ENCODE measurements at regions not wholly inside any gene's neighbourhood (a gene's known extent, or its start where the extent isn't known, plus 50 kb on each side); places are given as distances from the start of the nearest gene placed in this dataset.
A peak's percentile ranks its signal among the peaks of the same experiment; 100 is the strongest.

DNA sequence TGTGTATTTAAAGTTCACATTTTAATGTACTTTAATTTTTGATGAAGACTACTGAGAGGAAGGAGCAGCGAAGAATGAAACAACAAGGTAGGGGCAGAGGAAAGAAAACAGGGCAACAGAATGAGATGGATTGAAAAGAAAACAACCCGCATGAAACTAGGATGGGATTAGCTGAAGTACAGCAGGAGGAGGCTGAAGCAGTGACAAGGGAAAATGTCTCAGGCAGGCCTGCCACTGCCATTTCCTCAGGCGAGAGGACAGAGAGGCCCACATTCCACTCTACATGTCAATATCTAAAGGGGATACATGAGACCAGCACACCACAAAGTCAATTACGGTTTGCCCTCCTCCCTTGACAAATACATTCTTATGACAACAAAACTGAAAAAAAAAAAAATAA lies 1703.2 kb downstream of the EFNB2 start:
- H3K27ac ChIP-seq: no peak overlapping the region
- TF ChIP-seq, protein P1, sequence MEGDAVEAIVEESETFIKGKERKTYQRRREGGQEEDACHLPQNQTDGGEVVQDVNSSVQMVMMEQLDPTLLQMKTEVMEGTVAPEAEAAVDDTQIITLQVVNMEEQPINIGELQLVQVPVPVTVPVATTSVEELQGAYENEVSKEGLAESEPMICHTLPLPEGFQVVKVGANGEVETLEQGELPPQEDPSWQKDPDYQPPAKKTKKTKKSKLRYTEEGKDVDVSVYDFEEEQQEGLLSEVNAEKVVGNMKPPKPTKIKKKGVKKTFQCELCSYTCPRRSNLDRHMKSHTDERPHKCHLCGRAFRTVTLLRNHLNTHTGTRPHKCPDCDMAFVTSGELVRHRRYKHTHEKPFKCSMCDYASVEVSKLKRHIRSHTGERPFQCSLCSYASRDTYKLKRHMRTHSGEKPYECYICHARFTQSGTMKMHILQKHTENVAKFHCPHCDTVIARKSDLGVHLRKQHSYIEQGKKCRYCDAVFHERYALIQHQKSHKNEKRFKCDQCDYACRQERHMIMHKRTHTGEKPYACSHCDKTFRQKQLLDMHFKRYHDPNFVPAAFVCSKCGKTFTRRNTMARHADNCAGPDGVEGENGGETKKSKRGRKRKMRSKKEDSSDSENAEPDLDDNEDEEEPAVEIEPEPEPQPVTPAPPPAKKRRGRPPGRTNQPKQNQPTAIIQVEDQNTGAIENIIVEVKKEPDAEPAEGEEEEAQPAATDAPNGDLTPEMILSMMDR (IDR thresholded peaks at IDR 0.05; ENCODE audit: low read depth, low read length): no peak
- H3K4me3 ChIP-seq (ENCODE audit: low read depth, low read length): no peak overlapping the region
- H3K9me3 ChIP-seq (ENCODE audit: severe bottlenecking): no peaks in the 10 kb centered on the region
- no peaks in the 10 kb centered on the region for H3K36me3 ChIP-seq
- DNase-seq: no peak
- no peaks in the 10 kb centered on the region for H3K27me3 ChIP-seq (ENCODE audit: insufficient read depth, low read depth, severe bottlenecking)

DNA sequence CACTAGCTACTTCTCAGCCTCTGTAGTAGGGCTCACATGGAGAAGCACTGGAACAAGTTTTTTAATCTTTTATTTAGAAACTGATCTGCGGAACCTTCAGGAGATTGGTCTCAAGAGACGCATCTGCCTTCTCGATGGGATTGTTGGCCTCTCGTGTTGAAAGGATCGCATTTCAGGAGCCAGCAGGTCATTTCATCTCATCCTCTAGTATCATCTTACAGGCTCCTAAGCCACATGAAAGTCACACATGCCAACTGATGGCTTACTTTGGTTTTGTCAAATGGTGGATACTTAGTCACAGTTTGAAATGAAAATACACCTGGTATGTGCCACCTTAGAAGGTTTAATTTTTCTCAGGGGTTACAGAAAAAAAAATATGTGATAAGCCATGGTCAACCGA lies 1703.6 kb downstream of the EFNB2 start:
- Histone ChIP-seq H3K36me3 (no peaks in the 10 kb centered on the region), H3K4me3 (ENCODE audit: low read depth, low read length) (no peak overlapping the region), H3K9me3 (ENCODE audit: severe bottlenecking) (no peaks in the 10 kb centered on the region), H3K27ac (no peak overlapping the region), H3K27me3 (ENCODE audit: insufficient read depth, low read depth, severe bottlenecking) (no peaks in the 10 kb centered on the region)
- TF ChIP-seq, protein P1 (IDR thresholded peaks at IDR 0.05; ENCODE audit: low read depth, low read length): no peak
- peak; percentile 65 for DNase-seq

DNA sequence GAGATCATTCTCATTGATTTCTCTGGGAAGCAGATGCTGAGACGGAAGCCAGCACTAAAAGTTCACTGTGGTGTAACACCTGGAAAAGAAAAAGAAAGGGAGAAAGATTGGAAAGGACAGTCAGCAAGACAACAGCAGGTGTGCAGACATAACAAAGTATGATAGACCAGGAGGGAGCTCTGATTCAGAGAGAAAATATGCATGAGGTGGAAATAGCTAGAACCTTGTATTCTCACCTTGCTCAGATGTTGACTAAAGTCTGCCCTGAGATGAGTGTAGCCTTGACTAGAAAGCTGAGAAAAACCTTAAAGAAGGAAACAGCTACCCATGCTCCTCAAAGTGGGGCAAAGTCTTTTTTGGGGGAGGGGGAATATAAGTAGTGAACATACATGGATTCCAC lies 1711.8 kb downstream of the EFNB2 start:
- TF ChIP-seq, protein P1 (IDR thresholded peaks at IDR 0.05; ENCODE audit: low read depth, low read length): no peak
- H3K36me3 ChIP-seq: no peaks in the 10 kb centered on the region
- H3K27ac ChIP-seq: no peak overlapping the region
- H3K9me3 ChIP-seq (ENCODE audit: severe bottlenecking): peaks cover 2% of the 10 kb centered on the region
- H3K27me3 ChIP-seq (ENCODE audit: insufficient read depth, low read depth, severe bottlenecking): no peaks in the 10 kb centered on the region
- DNase-seq: no peak
- no peak overlapping the region for H3K4me3 ChIP-seq (ENCODE audit: low read depth, low read length)

DNA sequence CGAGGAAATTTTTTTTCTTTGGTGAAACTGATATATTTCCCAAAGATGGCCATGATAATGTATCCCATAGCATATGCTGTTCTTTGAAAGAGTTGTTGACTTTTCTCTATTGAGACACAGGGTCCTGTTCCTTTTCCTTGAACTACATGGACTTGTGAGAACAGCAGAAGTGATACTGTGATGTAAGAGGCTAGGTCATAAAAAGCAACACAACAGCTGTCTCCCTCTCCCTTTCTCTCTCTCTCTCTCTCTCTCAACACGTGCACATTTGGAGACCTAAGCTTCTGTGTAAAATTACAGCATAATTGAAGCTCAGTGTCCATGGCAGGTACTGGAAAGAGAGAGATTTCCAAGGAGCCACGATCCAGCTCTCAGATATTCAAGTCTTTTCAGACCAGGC lies 1712.4 kb downstream of the EFNB2 start:
- no peaks in the 10 kb centered on the region for H3K36me3 ChIP-seq
- H3K9me3 ChIP-seq (ENCODE audit: severe bottlenecking): peaks cover 2% of the 10 kb centered on the region
- TF ChIP-seq, protein P1 (IDR thresholded peaks at IDR 0.05; ENCODE audit: low read depth, low read length): no peak
- DNase-seq: no peak
- H3K4me3 ChIP-seq (ENCODE audit: low read depth, low read length): no peak overlapping the region
- no peak overlapping the region for H3K27ac ChIP-seq
- H3K27me3 ChIP-seq (ENCODE audit: insufficient read depth, low read depth, severe bottlenecking): no peaks in the 10 kb centered on the region

DNA sequence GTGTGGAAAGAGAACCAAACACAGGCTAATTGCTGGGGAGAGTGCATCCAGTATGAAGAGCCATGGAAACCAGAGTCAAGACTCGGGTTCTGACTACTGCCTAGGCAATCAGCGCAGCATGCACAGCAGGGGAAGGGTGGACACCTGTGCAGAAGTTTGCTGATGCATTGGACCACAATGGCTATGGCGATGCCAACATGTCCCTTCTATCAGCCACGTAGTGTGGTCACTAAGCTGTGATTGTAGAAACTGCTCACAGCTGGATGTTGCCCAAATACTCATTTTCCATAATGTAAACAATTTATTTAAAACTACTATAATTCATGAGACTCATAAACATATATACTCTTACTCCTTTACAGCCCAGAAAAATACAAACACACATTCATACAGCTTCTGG lies 1718.2 kb downstream of the EFNB2 start:
- H3K36me3 ChIP-seq: no peaks in the 10 kb centered on the region
- H3K27ac ChIP-seq: no peak overlapping the region
- peaks cover 2% of the 10 kb centered on the region for H3K9me3 ChIP-seq (ENCODE audit: severe bottlenecking)
- no peak for DNase-seq
- no peak overlapping the region for H3K4me3 ChIP-seq (ENCODE audit: low read depth, low read length)
- TF ChIP-seq, protein P1 (IDR thresholded peaks at IDR 0.05; ENCODE audit: low read depth, low read length): no peak
- H3K27me3 ChIP-seq (ENCODE audit: insufficient read depth, low read depth, severe bottlenecking): no peaks in the 10 kb centered on the region

DNA sequence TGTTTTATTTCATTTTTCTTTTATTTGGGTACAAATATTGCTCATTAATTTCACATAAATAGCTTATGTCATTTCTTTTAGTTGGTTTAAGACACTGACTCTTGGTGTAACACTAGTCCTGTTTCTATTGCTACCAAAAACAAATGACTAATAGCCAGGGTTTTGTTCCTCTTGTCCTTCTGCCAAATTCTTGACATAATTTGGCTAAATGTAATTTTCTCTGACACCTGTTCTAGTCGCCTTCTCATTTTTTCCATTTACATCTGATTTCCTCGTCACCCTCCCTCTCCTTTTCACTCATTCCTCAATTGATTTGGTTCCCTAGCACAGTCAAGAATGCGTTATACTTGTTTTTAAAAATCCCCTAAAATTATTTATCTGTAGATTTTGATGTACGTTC lies 1718.7 kb downstream of the EFNB2 start:
- Histone ChIP-seq H3K4me3 (ENCODE audit: low read depth, low read length) (no peak overlapping the region), H3K27ac (no peak overlapping the region), H3K9me3 (ENCODE audit: severe bottlenecking) (peaks cover 2% of the 10 kb centered on the region), H3K27me3 (ENCODE audit: insufficient read depth, low read depth, severe bottlenecking) (no peaks in the 10 kb centered on the region), H3K36me3 (no peaks in the 10 kb centered on the region)
- TF ChIP-seq, protein P1 (IDR thresholded peaks at IDR 0.05; ENCODE audit: low read depth, low read length): no peak
- no peak for DNase-seq
